DND-41 (cell line): ENCODE measurements at regions not wholly inside any gene's neighbourhood (a gene's known extent, or its start where the extent isn't known, plus 50 kb on each side); places are given as distances from the start of the nearest gene placed in this dataset.

ENCODE experiments used
- ATAC-seq: fragments of 200-7000 bp; cut with Tn5 transposase; 3 replicates; pipeline ENCODE4 v1.9.1; 2021; ENCODE audit warnings: low read depth; ENCODE audit not compliant: insufficient read depth
- DNase-seq: peaks from one replicate; pipeline ENCODE4 v3.0.0-alpha.2; 2020
- H2AFZ ChIP-seq: 2 replicates; pipeline ENCODE4 v1.6.0; 2012; ENCODE audit warnings: low read depth, low read length
- H3K27ac ChIP-seq: 2 replicates; pipeline ENCODE4 v1.5.1; 2012; ENCODE audit warnings: low read length, inconsistent platforms
- H3K27me3 ChIP-seq: fragments of 200-600 bp; sonication (generic); 2 replicates; pipeline ENCODE4 v1.6.0; 2012; ENCODE audit warnings: low read length, mild to moderate bottlenecking, inconsistent platforms; ENCODE audit not compliant: insufficient read depth, poor library complexity
- H3K36me3 ChIP-seq: 2 replicates; pipeline ENCODE4 v1.5.1; 2012; ENCODE audit warnings: low read length, inconsistent platforms; ENCODE audit not compliant: insufficient read depth
- H3K4me1 ChIP-seq: 2 replicates; pipeline ENCODE4 v1.5.1; 2012; ENCODE audit warnings: mild to moderate bottlenecking, low read length; ENCODE audit not compliant: insufficient read depth
- H3K4me2 ChIP-seq: 2 replicates; pipeline ENCODE4 v1.6.0; 2012; ENCODE audit warnings: mild to moderate bottlenecking, moderate library complexity, low read length, inconsistent platforms; ENCODE audit not compliant: insufficient read depth
- H3K4me3 ChIP-seq, 2 experiments: fragments of 200-600 bp in 1 of 2; shearing (Covaris generic) in 1 of 2; 2 replicates each; pipeline ENCODE4 v1.5.1; 2012 to 2016; ENCODE audit warnings: inconsistent platforms in 2 of 2, low read length in 2 of 2, mild to moderate bottlenecking in 2 of 2, low read depth in 1 of 2, moderate library complexity in 1 of 2
- H3K79me2 ChIP-seq: 2 replicates; pipeline ENCODE4 v1.6.0; 2012; ENCODE audit warnings: low read length, inconsistent platforms; ENCODE audit not compliant: insufficient read depth
- H3K9ac ChIP-seq: 2 replicates; pipeline ENCODE4 v1.6.0; 2012; ENCODE audit warnings: low read depth, mild to moderate bottlenecking, inconsistent platforms, low read length, moderate library complexity
- H3K9me3 ChIP-seq: 2 replicates; pipeline ENCODE4 v1.5.1; 2012; ENCODE audit warnings: low read length, moderate library complexity, mild to moderate bottlenecking, inconsistent platforms; ENCODE audit not compliant: insufficient read depth, severe bottlenecking
- H4K20me1 ChIP-seq: 2 replicates; pipeline ENCODE4 v1.6.0; 2012; ENCODE audit warnings: low read length; ENCODE audit not compliant: insufficient read depth
- CTCF ChIP-seq: IDR thresholded peaks from 2 replicates; pipeline ENCODE4 v1.5.1; 2012; ENCODE audit warnings: borderline replicate concordance, low read length, moderate library complexity, mild to moderate bottlenecking; ENCODE audit not compliant: poor library complexity, severe bottlenecking; ENCODE audit errors: extremely low read depth
- EZH2 ChIP-seq: IDR thresholded peaks from 3 replicates; pipeline ENCODE4 v1.6.1; 2012; ENCODE audit warnings: borderline replicate concordance, low read depth, mild to moderate bottlenecking, moderate library complexity, low read length, inconsistent platforms; ENCODE audit not compliant: severe bottlenecking

- Histone ChIP-seq H3K9ac (no peak overlapping the region), H3K9me3 (no peaks in the 10 kb centered on the region), H3K4me1 (no peaks in the 10 kb centered on the region), H4K20me1 (no peaks in the 10 kb centered on the region), H3K36me3 (no peaks in the 10 kb centered on the region), H2AFZ (no peak overlapping the region), H3K79me2 (no peaks in the 10 kb centered on the region), H3K27me3 (no peaks in the 10 kb centered on the region), H3K27ac (no peak overlapping the region), H3K4me3 (no peak overlapping the region), H3K4me2 (no peak overlapping the region)
- no peak for DNase-seq
- TF ChIP-seq CTCF (no peak), EZH2 (no peak)
- ATAC-seq = no peak
Observed at GRCh38 chr3:164196477-164196876, 881.8 kb downstream of the SI start.

- no peak for ATAC-seq
Observed at GRCh38 chr3:164194842-164195241, 883.5 kb downstream of the SI start.

GRCh38 chr3:164192974-164193373, 885.3 kb downstream of the SI start:
- Histone ChIP-seq H3K9ac (no peak overlapping the region), H3K27ac (no peak overlapping the region), H4K20me1 (no peaks in the 10 kb centered on the region), H3K4me2 (no peak overlapping the region), H3K4me3 (no peak overlapping the region), H3K27me3 (no peaks in the 10 kb centered on the region), H3K9me3 (no peaks in the 10 kb centered on the region), H3K4me1 (no peaks in the 10 kb centered on the region), H3K79me2 (no peaks in the 10 kb centered on the region), H3K36me3 (no peaks in the 10 kb centered on the region), H2AFZ (no peak overlapping the region)
- ATAC-seq = no peak
- TF ChIP-seq CTCF = no peak
- TF ChIP-seq EZH2 = no peak
- no peak for DNase-seq

More at GRCh38 chr3:164194842-164195241, 883.5 kb downstream of the SI start:
- TF ChIP-seq EZH2 = no peak
- TF ChIP-seq CTCF = no peak
- no peak overlapping the region for H3K27ac ChIP-seq
- no peaks in the 10 kb centered on the region for H3K36me3 ChIP-seq
- no peaks in the 10 kb centered on the region for H3K9me3 ChIP-seq
- no peak for DNase-seq
- no peak overlapping the region for H3K9ac ChIP-seq
- no peak overlapping the region for H3K4me3 ChIP-seq
- no peaks in the 10 kb centered on the region for H3K79me2 ChIP-seq
- no peaks in the 10 kb centered on the region for H3K4me1 ChIP-seq
- H4K20me1 ChIP-seq = no peaks in the 10 kb centered on the region
- H3K4me2 ChIP-seq = no peak overlapping the region
- H3K27me3 ChIP-seq = no peaks in the 10 kb centered on the region
- no peak overlapping the region for H2AFZ ChIP-seq

GRCh38 chr3:164190566-164190965, 887.7 kb downstream of the SI start:
- H3K4me1 ChIP-seq = no peaks in the 10 kb centered on the region
- no peak for TF ChIP-seq CTCF
- TF ChIP-seq EZH2 = no peak
- DNase-seq (no peak), ATAC-seq (no peak)
- no peak overlapping the region for H3K9ac ChIP-seq
- no peak overlapping the region for H3K4me3 ChIP-seq
- no peaks in the 10 kb centered on the region for H4K20me1 ChIP-seq
- H2AFZ ChIP-seq = no peak overlapping the region
- no peaks in the 10 kb centered on the region for H3K36me3 ChIP-seq
- H3K27ac ChIP-seq = no peak overlapping the region
- no peak overlapping the region for H3K4me2 ChIP-seq
- no peaks in the 10 kb centered on the region for H3K27me3 ChIP-seq
- no peaks in the 10 kb centered on the region for H3K9me3 ChIP-seq
- no peaks in the 10 kb centered on the region for H3K79me2 ChIP-seq
